NCI-H510A (cell line): ENCODE measurements at regions not wholly inside any gene's neighbourhood (a gene's known extent, or its start where the extent isn't known, plus 50 kb on each side); places are given as distances from the start of the nearest gene placed in this dataset.

Experiments used
- DNase-seq: peaks from one replicate; lab custom pipeline; 2025; lab: John Stamatoyannopoulos, UW

- no peak for DNase-seq
These were observed 280.7 kb upstream of the KLHL1 start for GRCh38 chr13:70388935-70389334.

GRCh38 chr13:70386919-70387318, 278.7 kb upstream of the KLHL1 start:
- DNase-seq: no peak

GRCh38 chr13:70385852-70386251, 277.6 kb upstream of the KLHL1 start:
- DNase-seq: no peak

GRCh38 chr13:70384156-70384555, 275.9 kb upstream of the KLHL1 start:
- no peak for DNase-seq

GRCh38 chr13:70380809-70381208, 272.6 kb upstream of the KLHL1 start:
- DNase-seq: no peak

GRCh38 chr13:70375718-70376117, 267.5 kb upstream of the KLHL1 start:
- DNase-seq: no peak

- DNase-seq: no peak
These were observed 262.7 kb upstream of the KLHL1 start for GRCh38 chr13:70370924-70371323.

- DNase-seq: no peak
These were observed 258.5 kb upstream of the KLHL1 start for GRCh38 chr13:70366720-70367119.

- no peak for DNase-seq
These were observed 255.7 kb upstream of the KLHL1 start for GRCh38 chr13:70363991-70364390.

- DNase-seq: no peak
These were observed 254.7 kb upstream of the KLHL1 start for GRCh38 chr13:70362820-70363570.

GRCh38 chr13:70357031-70357430, 248.8 kb upstream of the KLHL1 start:
- no peak for DNase-seq

GRCh38 chr13:70353096-70353495, 244.8 kb upstream of the KLHL1 start:
- DNase-seq: no peak

GRCh38 chr13:70347947-70348620, 239.8 kb upstream of the KLHL1 start:
- no peak for DNase-seq

- no peak for DNase-seq
These were observed 231.5 kb upstream of the KLHL1 start for GRCh38 chr13:70339738-70340137.

- DNase-seq: no peak
These were observed 230.4 kb upstream of the KLHL1 start for GRCh38 chr13:70338609-70339008.

GRCh38 chr13:70336866-70337265, 228.6 kb upstream of the KLHL1 start:
- DNase-seq: no peak

- no peak for DNase-seq
These were observed 225.5 kb upstream of the KLHL1 start for GRCh38 chr13:70333752-70334151.

- no peak for DNase-seq
These were observed 222.6 kb upstream of the KLHL1 start for GRCh38 chr13:70330697-70331361.

GRCh38 chr13:70324519-70324918, 216.3 kb upstream of the KLHL1 start:
- DNase-seq: no peak

GRCh38 chr13:70311191-70311590, 202.9 kb upstream of the KLHL1 start:
- no peak for DNase-seq

GRCh38 chr13:70310396-70311119, 202.3 kb upstream of the KLHL1 start:
- peak; percentile 13 for DNase-seq

- no peak for DNase-seq
These were observed 189.0 kb upstream of the KLHL1 start for GRCh38 chr13:70297189-70297616.
